HG03521 (cell line): ENCODE measurements at regions not wholly inside any gene's neighbourhood (a gene's known extent, or its start where the extent isn't known, plus 50 kb on each side); places are given as distances from the start of the nearest gene placed in this dataset.
"Not testable (repeated sequence)": the region's sequence is repeated elsewhere in the genome, so short reads cannot be mapped to it uniquely, and the experiment has no call there.

Experiments used
- ATAC-seq: cut with Tn5 transposase; IDR thresholded peaks from one replicate; pipeline ENCODE4 v1.9.1; 2021; ENCODE audit warnings: mild to moderate bottlenecking, moderate library complexity; ENCODE audit not compliant: unreplicated experiment

DNA sequence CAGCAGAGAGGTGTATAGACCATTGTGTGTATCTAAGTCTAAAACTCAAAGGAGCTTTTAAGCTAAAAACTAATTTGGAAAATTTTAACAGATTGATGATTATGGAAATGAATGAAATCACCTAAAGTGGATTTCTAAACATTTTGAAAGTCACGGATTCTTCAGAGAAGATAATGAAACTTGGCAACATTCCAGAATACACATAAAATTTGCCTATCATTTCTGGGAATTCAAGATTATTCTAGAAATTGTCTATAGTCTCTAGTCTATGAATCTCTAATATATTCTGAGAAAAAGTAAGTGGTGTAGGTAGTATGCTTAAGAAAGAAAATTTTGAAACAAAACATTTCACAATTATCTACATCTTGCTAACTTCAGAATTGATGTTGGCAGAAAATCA lies 1117.9 kb upstream of the CNTN5 start:
- ATAC-seq: no peak

DNA sequence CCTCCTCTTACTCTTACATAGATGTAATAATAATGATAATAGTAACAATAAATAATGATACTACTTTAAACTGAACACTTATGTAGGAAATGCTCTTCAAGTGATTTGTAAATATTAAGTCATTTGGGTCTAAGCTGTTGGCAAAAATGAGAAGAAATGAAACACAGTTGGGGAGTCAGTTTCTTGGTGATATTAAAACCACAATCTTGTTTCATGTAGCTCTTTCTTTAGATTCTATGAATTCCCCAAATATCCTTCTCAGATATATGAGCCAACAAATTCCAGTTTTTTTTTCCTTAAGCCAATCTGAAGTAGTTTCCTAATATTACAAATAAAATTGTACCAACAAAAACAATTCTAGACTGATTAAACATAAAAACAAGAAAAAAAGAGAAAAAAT lies 1115.6 kb upstream of the CNTN5 start:
- ATAC-seq: no peak

DNA sequence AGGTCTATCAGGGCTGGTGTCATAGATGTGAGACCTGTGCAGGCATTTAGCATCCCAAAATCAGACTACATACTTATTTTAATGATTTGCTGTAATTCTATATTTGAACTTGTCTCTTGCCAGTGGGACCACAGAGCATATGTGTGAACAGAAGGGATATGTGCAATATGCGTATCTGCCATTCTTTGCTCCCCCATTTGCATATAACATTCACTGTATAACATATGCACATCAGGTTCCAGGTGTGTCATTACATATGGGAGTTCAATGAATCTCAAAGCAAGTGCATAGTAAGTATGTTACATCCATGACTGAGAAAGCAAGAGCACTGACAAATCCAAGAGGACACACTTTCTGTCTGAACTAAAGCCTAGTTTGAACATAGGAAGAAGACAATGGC lies 1115.1 kb upstream of the CNTN5 start:
- ATAC-seq: no peak

DNA sequence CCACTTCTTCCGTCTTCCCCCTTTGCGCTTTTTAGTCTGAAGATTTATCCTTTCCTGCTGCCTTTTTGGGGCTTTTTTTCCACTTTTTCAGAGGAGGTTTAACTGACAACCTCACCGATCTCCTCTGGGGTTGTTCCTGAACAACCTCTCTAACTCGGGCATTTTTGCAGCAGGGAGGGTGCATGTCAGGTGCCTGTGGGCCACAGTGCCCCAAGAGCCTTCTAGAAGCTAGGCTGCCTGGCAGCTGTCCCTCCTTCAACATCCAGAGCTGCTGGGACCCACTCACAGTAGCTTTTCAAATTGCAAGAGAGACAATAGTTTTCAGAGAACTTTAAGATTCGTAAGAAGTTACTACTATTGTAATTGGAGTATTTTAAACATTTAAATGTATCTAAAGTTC lies 1112.4 kb upstream of the CNTN5 start:
- ATAC-seq: no peak

DNA sequence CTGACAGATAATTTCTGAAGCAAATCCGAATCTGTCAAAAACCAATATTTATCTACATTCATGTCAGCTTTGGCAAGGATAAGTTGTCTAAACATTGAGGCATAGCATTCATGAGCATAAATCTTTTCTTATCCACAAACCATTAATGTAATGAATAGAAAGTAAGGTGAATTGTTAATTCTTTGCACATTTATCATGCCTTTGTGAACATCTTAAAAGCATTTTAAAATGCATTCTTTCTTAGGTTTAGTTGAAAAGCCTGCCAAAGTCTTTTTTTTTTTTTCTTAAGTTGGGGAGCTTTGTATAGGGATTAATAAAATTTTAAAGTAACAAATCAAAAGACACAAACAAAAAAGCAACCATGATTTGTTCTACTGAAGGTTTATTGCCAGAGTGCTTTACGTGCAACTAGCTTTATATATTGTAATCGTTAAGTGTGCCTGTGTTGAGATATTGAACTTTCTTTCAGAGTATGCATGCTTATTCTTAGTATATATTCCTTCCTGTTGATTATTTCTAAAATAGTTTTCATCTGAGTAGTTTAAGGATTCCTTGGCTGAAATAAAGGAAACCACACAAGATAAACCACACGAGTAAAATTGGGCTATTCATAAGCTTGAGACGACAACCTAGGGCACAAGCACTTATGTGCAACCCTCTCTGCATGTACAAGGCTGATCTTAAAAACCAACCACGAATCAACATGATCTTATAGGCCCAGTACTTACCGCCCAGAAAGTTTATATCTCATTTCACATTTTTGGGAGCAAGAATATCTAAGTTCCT lies 1110.9 kb upstream of the CNTN5 start:
- no peak for ATAC-seq

DNA sequence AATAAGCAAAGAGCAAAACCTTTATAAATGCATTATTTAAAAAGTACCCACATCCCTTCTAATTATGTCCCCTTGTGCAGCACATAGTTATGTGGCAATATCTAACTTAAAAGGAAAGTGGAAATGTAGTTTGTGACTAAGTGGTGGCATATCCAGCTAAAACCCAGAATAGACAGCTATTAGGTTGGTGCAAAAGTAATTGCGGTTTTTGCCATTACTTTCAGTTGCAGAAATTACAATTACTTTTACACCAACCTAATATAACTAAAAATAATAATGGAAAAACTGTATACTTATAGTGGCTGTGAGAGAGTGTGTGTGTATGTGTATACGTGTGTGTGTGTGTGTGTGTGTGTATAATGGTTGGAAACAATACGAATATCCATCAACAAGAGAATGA lies 1108.1 kb upstream of the CNTN5 start:
- no peak for ATAC-seq

DNA sequence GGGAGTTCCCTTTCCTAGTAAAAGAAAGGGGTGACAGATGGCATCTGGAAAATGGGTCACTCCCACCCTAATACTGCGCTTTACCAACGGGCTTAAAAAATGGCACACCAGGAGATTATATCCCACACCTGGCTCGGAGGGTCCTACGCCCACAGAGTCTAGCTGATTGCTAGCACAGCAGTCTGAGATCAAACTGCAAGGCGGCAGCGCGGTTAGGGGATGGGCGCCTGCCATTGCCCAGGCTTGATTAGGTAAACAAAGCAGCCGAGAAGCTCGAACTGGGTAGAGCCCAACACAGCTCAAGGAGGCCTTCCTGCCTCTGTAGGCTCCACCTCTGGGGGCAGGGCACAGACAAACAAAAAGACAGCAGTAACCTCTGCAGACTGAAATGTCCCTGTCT lies 1097.8 kb upstream of the CNTN5 start:
- ATAC-seq: not testable (repeated sequence)

DNA sequence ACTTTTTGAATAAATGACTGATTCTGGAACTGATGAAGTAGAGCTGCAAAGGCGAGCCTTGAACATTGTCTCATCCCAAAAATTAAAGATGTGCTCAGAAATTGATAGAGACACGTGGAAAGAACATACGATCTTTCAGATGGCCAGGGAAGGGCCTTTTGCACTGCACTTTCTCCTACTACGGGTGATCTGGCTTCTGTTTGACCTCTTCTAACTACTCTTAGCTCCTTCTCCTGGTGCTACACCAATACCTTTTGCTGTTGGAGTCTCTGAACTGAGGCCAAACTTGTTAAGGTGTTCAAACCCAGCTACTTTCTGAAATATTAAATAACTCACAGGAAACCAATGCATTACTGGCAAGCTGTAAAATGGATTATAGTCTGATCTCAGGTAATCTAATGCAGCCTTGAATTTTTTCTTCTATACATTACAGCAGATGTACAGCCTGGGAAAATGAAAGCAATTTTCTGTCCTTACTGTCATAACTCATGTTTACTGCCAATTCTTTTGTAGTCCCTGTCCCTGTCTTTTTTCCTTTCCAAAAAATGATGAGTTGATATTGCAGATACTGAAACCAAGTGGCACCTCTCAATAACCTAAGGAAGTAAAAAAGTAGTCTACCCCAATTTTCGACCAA lies 1086.1 kb upstream of the CNTN5 start:
- no peak for ATAC-seq

DNA sequence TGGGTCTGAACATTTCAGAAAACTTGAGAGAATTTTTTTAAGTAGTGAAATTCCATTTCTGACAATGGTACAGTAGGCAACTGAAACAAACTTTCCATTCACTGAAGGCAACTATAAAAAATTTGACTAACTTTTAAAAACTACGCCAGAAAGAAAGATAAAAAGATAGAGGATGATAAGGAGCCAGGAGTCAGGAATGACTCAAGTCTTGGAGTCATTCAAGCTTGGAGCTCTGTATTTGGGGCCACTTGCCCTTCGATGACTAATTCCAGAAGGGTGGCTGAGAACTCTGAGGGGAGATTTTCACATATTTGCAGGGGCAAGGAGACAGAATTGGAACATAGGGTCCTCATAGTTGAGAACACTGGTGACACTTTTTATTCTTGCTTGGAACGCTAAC lies 1083.2 kb upstream of the CNTN5 start:
- no peak for ATAC-seq

DNA sequence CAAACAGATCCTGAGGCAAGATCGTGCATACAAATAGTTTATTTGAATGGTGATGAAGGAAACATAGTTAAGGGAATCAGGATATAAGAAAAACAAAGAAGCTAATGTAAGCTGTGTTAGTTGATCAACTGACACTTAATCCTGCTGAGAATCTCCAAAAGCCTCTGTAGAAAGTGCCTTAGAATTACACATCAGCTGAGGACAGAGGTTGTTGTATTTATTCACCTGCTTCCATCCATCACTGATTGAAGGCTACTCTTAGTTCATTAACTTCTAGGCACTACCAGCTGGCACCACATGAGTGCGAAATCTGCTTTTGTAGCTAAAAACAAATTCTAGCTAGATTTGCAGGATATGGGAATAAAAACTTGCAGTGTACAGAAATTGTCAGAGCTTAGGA lies 1082.0 kb upstream of the CNTN5 start:
- ATAC-seq: no peak

DNA sequence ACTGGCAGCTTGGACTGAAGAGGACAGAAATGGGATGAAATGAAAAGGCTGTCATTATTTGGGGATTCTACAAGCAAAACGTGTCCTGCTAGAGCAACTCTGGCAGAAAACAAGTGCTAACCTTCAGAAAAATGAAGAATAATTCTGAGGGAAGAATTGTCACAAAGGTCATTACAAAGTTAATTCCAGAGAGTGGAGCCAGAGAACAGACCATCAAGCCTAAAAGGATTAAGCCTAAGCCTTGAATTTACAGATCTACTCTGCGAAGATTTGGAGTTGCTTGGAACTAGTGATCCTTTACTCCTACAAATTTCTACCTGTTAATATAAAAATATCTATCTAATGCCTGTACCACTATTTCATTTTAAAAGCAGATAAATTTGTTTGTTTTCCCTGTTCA lies 1077.3 kb upstream of the CNTN5 start:
- ATAC-seq: no peak

DNA sequence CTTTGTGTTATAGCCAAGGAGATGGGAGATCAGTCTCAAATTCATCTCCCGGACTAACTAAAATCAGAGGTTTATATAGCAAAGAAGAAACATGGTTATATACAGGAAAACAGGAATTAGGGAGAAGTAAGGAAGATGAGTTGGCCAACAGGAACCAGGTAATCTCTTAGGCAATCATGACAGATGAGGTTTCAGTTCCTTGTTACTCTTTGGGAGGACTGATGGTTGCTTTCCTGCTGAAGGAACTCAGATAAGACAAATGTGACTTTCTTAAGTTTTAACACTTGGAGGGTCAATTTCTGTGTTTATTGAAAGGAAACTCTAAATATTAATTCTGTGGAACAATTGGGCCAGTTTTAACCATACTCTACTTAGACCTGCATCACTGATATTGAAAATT lies 1072.0 kb upstream of the CNTN5 start:
- ATAC-seq: no peak

DNA sequence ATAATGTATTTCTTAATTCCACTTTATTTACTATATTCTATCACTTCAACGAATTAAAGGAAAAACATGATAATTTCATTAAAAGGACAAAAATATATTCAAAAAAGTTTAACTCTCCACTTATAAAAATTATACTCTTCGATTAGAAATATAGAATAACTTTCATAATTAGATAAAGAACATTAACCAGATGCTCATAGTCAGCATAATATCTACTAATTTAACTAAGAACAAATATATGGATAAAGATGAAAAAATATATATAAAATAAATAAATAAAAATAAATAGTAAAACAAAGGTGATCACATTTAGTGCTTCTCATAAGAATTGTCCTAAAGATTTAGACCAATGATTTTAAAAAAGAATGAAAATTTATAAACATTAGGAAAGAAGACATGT lies 1065.2 kb upstream of the CNTN5 start:
- no peak for ATAC-seq

DNA sequence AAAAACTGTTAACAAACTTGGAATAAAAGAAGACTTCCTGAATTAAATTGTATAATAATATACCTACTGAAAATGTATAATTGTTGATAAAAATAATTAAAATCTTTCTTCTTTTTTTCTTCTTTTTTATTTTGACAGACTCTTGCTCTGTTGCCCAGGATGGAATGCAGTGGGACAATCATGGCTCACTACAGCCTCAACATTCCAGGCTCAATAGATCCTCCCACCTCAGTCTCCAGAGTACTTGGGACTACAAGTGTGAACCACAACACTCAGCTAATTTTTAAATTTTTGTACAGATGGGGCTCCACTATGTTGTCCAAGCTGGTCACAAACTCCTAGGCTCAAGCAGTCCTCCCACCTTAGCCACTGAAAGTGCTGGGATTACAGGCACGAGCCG lies 1063.8 kb upstream of the CNTN5 start:
- ATAC-seq: no peak

DNA sequence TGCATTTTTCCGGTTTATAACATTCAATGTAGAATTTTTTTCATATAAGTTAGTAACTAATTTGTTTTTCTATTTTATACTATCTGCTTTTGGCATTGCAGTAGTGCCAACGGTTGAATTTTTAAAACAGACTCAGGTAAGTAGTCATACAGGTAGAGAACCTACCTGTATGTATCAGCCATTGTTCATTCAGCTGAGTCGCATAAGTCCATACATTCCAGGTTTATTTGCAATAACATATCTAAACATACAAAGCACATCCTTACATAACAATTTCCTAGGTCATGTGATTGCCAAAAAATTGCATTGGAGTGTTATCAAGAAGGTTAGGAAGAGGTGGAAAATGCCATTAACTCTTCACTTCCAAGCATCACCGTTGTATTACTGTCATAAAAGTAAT lies 1059.3 kb upstream of the CNTN5 start:
- no peak for ATAC-seq

DNA sequence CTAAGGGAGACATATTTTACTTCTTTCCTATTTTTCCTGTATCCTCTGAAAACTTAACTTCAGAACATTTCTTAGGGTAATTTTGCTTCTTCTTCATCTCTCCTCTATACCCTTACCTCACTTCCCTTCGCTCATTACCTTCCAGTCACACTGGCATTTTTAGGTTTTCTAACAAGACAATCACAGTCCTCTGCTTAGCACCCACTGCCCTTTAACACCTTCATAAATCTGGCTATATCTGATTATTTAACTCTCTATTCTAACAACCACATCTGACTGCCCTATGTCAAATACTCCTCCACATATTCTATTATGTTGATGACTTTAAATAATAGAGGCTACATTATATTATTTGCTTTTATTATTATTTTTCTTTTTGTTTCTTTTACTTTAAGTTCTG lies 1058.0 kb upstream of the CNTN5 start:
- no peak for ATAC-seq

DNA sequence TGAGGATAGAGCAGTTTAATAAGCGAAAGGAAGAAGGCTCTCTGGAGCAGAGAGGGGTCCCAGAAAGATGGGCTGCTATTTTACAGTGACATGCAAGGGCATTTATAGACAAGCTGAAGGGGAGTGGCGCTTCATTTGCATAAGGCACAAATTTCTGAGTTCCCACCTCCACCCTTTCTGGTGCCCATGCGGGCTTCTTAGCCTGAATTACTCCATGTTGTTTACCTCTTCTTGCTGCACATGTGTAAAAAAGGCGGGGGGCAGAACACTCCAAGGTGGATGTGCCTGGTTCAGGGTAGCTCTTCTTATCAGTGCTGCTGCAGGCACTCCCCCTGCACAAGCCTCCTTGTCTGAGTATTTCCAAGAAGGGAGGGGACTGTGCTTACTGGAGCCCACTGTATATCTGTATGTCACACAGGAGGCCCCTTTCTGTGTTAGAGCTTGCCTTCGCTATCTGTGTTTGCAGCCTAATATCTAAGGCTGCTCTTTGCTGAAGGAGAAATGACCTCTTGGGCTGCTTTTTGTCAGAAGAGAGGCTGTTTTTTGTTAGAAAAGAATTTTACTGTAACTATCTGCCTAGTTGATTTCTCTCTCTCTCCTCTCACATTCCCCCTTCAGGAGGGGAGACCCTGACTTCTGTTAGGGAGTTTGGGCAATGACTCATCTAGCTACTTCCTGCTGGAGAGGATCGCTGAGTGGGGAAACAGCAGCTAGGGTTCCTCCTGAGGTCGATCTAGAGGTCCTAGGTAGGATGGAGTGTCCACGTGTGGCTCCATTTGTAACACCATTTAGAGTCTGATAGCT lies 1057.0 kb upstream of the CNTN5 start:
- ATAC-seq: no peak

DNA sequence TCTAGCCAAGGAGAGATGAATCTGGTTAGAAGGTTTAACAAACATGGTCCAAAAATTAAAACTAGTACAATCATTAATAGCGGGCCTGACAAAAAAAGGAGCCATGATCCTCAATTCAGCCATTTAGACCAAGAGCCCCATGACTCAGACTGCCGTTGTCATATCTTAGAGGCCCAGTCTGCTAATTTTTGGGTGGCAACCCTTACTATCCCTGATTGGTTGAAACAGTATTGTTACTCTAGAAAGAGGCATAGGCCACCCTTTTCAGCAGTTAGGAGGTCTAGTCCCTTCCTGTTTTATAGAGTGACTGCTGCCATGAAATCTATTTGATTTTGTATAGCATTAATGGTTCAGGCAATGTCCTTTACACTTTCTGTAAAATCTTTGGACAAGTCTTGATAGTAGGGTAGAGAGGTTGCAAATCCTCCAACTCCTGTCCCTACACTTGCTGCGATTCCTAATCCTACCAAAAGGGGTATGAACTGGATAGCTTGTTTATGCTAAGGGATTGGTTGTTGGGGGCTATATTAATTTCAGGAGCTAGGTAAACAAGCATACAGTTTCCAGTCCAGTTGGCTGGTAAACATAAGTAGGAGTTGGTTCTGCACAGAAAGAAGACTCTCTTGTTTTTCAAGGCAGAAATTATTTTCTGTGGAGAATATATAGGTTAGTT lies 1056.3 kb upstream of the CNTN5 start:
- ATAC-seq: no peak

DNA sequence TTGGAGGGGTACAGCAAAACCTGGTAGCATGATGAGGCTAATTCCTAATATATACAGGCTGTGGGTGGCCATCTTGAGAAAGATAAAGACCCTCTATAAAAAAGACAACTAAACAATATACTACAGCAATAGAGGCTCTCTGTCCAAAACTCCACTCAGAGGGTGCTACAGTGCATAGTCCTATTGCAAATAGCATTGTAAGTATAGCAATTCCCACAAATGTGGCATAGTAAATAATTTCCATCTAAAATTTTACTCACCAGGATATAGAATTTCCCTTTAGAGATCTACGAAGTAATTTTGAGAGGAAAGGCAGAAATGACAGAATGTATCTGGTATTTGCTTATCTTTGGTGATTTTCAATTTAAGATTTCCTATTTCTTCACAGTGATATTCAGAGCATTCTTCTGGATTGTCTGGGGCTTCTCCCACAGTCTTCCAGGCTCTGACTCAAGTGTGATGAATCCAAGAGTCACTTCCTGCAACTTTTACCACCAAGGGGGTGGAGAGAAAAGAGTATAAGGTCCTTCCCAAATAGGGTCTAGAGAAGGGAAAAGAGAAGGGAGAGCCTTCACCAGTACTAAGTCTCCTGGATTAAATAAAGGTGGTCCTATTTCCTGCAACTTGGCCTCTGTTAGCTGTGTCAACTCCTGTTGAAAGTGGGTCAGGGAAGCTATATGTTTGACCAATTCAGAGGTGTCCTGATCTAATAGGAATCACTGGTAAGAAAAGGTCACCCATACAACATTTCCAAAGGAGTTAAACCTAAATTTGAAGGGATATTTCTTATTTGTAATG lies 1054.7 kb upstream of the CNTN5 start:
- ATAC-seq: no peak

DNA sequence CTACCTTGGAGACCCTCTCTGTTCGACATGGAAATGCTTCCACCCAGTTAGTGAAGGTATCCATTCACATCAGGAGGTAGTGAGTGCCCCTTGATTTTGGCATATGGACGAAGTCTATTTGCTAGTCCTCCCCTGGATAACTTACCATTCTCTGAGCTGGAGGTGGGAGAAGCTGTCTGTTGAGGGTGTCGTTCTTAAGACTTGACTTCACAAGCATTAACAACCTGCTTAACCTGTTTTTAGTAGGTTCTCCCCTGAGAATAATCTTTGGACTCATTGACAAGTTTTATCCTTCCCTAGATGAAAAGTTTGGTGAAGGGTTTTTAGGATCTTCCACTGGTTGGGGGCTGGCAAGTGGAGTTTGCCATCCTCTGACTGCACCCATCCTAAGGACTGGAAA lies 1053.8 kb upstream of the CNTN5 start:
- ATAC-seq: no peak

DNA sequence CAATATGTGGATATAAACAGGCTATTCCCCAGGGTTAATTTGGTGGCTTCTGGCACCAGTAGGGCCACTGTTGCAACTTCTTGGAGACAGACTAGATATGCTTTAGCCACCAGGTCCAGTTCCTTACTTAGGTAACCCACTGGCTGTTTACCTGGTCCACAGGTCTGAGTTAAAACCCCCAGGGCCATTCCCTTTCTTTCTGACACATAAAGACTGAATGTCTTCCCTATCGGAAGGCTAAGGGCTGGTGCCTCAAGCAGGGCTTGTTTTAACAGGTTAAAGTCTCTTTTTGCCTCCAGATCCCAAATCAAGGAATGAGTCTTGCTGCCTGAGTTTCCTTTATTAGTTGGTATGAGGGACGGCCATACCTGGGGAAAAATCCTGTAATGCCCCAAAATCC lies 1052.7 kb upstream of the CNTN5 start:
- ATAC-seq: no peak
